Left ventricle myocardium inferior (tissue), 1 donor: ENCODE measurements at regions not wholly inside any gene's neighbourhood (a gene's known extent, or its start where the extent isn't known, plus 50 kb on each side); places are given as distances from the start of the nearest gene placed in this dataset.

Experiments
- DNase-seq: peaks from one replicate; pipeline ENCODE4 v3.0.0-alpha.2; 2020
- H3K27ac ChIP-seq: fragments of 200-600 bp; replicated peaks from 2 replicates; pipeline ENCODE4 v1.8.0; 2021
- H3K27me3 ChIP-seq: fragments of 200-600 bp; 2 replicates; pipeline ENCODE4 v1.8.0; 2021; ENCODE audit warnings: low read depth
- H3K36me3 ChIP-seq: fragments of 200-600 bp; 2 replicates; pipeline ENCODE4 v1.8.0; 2021
- H3K4me1 ChIP-seq: fragments of 200-600 bp; 2 replicates; pipeline ENCODE4 v1.8.0; 2021
- H3K4me3 ChIP-seq: fragments of 200-600 bp; 2 replicates; pipeline ENCODE4 v1.8.0; 2021; ENCODE audit warnings: mild to moderate bottlenecking, moderate library complexity
- H3K9me3 ChIP-seq: fragments of 200-600 bp; replicated peaks from 2 replicates; pipeline ENCODE4 v1.8.0; 2021
- CTCF ChIP-seq: fragments of 200-600 bp; IDR thresholded peaks from 2 replicates; pipeline ENCODE4 v1.8.0; 2021; ENCODE audit warnings: antibody characterized with exemption, mild to moderate bottlenecking, borderline replicate concordance
- intact Hi-C: fragments of 100-400 bp; cut with micrococcal nuclease; formaldehyde crosslinking; loops from one replicate; pipeline ENCODE4 v1.11.0; 2022
- donor health status: DM: no; HTN: yes; CAD: no; lungs with severe emphysema.

DNA sequence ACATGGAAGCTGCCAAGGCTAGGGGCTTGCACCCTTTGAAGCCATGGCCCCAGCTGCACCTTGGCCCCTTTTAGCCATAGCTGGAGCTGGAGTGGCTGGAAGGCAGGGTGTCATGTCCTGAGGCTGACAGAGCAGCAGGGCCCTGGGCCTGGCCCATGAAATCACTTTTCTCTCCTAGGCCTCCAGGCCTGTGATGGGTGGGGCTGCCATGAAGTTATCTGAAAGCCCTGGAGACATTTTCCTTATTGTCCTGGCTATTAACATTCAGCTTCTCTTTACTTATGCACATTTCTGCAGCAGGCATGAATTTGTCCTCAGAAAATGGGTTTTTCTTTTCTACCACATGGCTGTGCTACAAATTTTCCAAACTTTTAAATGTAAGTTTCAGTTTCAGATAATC is 106.9 kb upstream of the ELMO1 start:
- Histone ChIP-seq H3K9me3 (no peaks in the 10 kb centered on the region), H3K4me3 (no peak overlapping the region), H3K27me3 (peaks cover 14% of the 10 kb centered on the region), H3K4me1 (no peaks in the 10 kb centered on the region), H3K27ac (no peak overlapping the region), H3K36me3 (no peaks in the 10 kb centered on the region)
- TF ChIP-seq CTCF = no peak
- intact Hi-C loops = no loop called here
- no peak for DNase-seq

DNA sequence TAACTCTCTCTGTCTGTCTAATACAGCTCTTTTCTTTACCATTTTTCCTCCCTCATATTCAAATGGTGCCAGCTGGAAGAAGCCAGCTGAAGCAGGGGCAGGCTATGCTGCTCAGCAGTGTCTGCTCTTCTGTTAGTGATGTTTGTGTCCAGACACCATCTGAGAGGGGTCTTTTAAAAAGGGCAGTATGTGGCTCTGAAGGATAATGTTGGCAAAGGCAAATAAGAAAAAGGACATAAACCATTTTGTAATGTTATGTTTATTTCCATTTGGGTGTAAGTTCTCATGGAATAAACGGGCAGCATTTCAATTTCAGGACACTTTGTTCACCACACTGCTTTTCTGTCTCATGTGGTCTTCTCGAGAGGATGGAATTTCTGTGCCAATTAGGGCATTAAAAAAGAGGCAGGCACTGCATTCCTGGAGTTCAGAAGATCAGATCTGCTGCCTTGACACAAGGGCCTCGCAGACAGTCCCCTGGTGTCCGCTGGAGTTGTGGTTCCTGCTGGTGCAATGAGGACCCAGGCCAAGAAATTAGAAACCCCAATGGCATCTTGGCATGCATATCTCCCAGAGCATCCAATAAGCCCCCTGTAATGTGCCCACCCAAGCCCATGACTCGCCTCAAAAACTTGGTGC is 109.0 kb upstream of the ELMO1 start:
- Histone ChIP-seq H3K4me1 (no peaks in the 10 kb centered on the region), H3K4me3 (no peak overlapping the region), H3K36me3 (no peaks in the 10 kb centered on the region), H3K27ac (no peak overlapping the region), H3K9me3 (no peaks in the 10 kb centered on the region), H3K27me3 (peaks cover 18% of the 10 kb centered on the region)
- no peak for TF ChIP-seq CTCF
- intact Hi-C loops = no loop called here
- DNase-seq = no peak

DNA sequence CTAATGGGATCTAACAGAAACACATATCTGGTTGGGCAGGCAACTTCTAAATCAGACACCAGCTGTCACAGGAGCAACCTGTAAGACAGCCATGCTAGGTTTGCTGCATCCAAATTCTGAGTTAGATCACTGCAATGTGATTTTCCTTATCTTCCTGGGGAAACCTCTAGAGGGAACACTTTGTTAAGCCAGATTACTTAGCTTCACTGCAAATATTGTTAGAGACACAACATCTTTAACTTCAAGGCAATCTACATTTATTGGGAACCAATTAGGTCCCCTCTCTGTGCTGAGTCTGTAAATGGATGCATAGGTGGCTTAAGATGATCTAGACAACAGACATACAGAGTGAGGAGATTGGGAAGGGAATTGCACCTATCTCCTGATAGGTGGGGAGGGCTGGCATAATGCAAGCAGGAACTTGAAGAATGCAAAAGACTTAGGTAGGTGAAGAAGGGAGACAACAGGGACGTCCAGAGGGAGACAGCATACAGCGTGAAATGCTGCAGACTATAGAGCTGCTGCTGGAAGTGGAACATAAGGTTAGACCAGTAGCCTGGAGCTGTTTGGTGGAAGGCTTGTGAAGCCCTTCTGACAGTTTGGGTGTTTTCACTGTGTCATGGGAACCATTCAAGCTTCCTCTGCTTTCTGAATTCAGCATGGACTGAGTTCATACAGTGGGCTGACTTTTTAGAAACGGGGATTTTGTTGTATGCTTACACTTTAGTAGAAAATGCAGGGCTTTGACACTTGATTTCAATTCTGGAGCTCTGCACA is 109.8 kb upstream of the ELMO1 start:
- no peaks in the 10 kb centered on the region for H3K9me3 ChIP-seq
- no peak for TF ChIP-seq CTCF
- no peak overlapping the region for H3K4me3 ChIP-seq
- H3K27me3 ChIP-seq = peaks cover 18% of the 10 kb centered on the region
- no peak for DNase-seq
- H3K36me3 ChIP-seq = no peaks in the 10 kb centered on the region
- H3K4me1 ChIP-seq = no peaks in the 10 kb centered on the region
- H3K27ac ChIP-seq = no peak overlapping the region
- intact Hi-C loops = no loop called here

GRCh38 chr7:37570145-37570544 is 113.4 kb upstream of the GPR141 start:
- H3K4me1 ChIP-seq = no peaks in the 10 kb centered on the region
- H3K36me3 ChIP-seq = no peaks in the 10 kb centered on the region
- H3K9me3 ChIP-seq = no peaks in the 10 kb centered on the region
- no peak for TF ChIP-seq CTCF
- no peak overlapping the region for H3K27ac ChIP-seq
- DNase-seq = no peak
- no peak overlapping the region for H3K4me3 ChIP-seq
- intact Hi-C loops = no loop called here
- H3K27me3 ChIP-seq = peaks cover 11% of the 10 kb centered on the region

DNA sequence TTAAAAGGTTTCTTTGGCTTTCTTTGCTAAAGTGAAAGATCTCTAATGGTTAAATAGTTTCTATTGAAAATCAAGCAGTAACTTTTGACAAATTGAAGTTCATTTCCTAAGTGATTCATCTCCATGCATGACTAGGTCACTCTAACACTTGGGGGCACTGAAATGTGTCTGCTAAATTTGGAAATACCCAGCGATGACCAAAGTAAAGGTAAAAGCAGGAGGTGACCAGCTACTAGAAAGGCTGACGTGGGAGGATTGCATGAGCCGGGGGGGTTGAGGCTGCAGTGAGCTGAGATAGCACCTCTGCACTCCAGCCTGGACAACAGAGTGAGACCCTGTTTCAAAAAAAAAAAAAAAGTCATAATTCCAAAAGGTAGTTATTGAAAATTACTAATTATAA is 111.8 kb upstream of the GPR141 start:
- no peaks in the 10 kb centered on the region for H3K9me3 ChIP-seq
- no peaks in the 10 kb centered on the region for H3K36me3 ChIP-seq
- H3K27me3 ChIP-seq = peaks cover 11% of the 10 kb centered on the region
- no peak overlapping the region for H3K4me3 ChIP-seq
- intact Hi-C loops = no loop called here
- H3K4me1 ChIP-seq = no peaks in the 10 kb centered on the region
- H3K27ac ChIP-seq = no peak overlapping the region
- DNase-seq = no peak
- no peak for TF ChIP-seq CTCF
